Effector CD8-positive, alpha-beta T cell (primary cell): ENCODE measurements at regions not wholly inside any gene's neighbourhood (a gene's known extent, or its start where the extent isn't known, plus 50 kb on each side); places are given as distances from the start of the nearest gene placed in this dataset.

ENCODE experiments used
- DNase-seq: peaks from one replicate; lab custom pipeline; 2025; lab: John Stamatoyannopoulos, UW

- DNase-seq, result no peak
Observed at GRCh38 chr22:48581796-48582469, 1245.7 kb downstream of the BRD1 start.

- no peak for DNase-seq
Observed at GRCh38 chr22:48581205-48581766, 1246.4 kb downstream of the BRD1 start.

DNA sequence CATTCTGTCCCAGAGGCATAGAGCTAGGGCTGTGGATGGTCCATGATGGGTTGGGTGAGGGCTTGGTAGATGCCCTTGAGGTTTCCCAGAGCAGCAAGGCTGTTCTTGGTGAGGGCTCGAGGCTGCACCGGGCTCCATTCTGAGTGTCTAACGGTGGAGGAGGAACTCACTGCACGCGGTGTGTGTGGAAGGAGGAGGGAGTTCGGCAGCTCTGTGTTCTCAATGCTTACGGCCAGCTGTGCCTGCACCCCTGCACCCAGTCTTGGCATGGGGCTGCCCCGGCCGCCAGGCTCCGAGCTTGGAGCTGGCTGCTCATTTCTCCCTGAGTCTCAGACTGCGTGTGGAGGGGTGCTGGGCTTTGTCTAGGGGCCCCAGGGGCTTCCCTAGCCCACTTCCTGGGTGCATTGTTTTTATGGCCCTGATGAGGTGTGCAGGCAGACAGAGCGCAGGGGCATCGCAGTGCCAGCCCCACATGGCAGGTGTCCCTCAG is 1247.1 kb downstream of the BRD1 start:
- no peak for DNase-seq

GRCh38 chr22:48579928-48580309 is 1247.8 kb downstream of the BRD1 start:
- DNase-seq, result no peak

GRCh38 chr22:48579043-48579927 is 1248.4 kb downstream of the BRD1 start:
- DNase-seq, result no peak

GRCh38 chr22:48578138-48579042 is 1249.3 kb downstream of the BRD1 start:
- DNase-seq, result no peak

DNA sequence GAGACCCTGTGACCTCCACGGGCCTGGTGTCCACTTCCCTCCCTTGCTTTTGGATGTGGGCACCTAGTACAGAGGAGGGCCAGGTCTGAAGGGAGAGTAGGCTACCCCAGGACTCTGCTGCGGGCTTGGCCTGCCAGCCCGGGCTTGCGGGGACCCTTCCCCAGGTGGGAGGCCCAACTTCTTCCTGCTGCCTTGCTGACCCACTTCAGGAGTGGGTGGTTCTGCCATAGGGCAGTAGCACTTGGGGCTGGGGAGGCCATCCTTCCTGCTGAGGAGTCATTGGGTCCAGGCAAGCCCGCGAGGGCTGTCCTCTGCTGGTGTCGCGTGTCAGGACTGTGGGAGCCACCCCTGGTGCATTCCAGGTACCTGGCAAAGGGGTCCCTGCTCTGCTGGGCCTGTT is 1250.0 kb downstream of the BRD1 start:
- DNase-seq, result no peak

- DNase-seq, result no peak
Observed at GRCh38 chr22:48577014-48577690, 1250.5 kb downstream of the BRD1 start.

GRCh38 chr22:48576333-48577013 is 1251.2 kb downstream of the BRD1 start:
- DNase-seq, result no peak

DNA sequence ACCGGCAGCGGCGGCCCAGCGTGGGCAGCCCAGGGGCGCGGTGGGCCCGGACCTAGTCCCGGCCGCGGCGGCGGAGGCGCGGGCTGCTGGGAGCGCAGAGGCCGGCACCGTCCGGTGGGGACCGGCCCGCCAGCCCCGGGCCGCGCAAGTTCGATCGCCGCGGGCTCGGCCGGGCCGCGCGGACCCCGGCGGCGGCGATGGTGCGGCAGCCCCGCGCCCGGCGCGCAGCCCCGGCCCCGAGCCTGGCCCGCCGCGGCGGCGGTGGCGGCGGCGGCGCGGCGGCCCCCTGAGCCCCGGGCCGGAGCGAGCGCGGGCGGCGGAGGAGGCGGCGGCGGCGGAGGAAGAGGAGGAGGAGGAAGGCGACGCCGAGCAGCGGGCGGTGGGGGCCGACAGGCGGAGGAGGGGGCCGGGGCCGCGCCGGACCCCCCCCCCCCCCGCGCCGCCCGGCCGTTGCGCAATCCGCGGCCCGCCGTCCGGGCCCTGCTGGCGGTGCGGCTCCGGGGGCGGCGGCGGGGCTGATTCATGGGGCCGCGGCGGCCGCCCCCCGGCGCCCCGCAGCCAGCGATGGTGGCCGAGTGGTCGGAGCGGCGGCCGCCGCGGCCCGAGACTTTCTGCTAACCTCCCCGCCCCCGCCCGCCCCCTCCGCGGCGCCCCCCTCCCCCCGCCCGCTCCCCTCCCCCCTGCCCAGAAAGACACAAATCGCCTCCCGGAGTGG is 1251.9 kb downstream of the BRD1 start:
- no peak for DNase-seq

- no peak for DNase-seq
Observed at GRCh38 chr22:48574776-48575617, 1252.7 kb downstream of the BRD1 start.

GRCh38 chr22:48573766-48574165 is 1253.9 kb downstream of the BRD1 start:
- no peak for DNase-seq

GRCh38 chr22:48572951-48573350 is 1254.7 kb downstream of the BRD1 start:
- no peak for DNase-seq

DNA sequence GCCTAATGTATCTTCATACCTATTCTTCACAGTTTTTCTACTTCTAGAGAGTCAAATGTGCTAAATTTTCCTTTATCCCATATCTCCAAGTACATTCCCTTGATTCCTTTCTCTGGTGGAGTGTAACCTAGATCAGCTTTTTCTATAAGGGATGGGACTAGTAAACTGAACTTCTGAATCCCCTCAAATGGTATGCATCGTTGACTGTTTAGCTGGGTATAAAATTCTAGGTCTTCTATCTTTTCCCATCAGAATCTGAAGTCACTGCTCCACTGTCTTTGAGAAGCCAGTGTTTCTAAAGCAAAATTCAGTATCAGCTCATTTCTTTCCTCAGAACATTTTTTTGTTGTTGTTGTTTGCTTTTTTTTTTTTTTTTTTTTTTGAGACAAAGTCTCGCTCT is 1256.8 kb downstream of the BRD1 start:
- DNase-seq, result no peak

DNA sequence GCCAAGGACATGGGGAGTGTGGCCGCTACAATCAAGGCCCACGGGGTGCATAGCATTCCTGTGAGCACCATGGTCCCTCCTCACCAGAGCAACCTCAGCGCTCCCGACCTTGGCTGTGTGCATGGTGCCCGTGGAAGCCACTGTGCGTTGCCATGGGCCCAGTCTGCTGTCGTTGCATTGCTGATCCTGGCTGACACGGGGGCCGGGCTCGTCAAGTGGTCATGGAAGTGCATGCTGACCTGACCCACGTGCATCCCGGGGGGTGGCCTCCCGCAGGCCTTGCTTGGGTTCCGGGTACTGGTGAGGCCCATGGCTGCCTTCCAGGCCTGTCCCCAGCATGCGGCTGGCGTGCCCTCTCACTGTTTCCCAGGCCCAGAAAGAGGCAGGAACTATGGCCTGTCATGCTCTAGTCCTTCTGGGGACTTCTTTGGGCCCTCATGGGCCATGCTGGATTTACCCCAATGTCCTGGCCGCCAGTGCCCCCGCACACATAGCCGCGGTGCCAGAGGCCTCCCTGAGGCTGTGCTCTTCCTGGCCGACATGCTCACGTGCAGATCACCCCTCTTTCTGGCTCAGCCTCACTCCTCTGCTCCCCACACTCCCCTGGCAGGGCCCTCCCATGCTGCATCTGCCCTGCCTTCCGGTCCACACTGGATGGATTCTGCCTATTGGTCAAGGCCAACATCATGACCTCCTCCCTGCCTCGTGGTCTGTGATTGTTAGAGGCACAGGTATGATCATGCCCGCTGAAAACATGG is 1258.0 kb downstream of the BRD1 start:
- no peak for DNase-seq

- DNase-seq, result no peak
Observed at GRCh38 chr22:48568736-48569330, 1258.8 kb downstream of the BRD1 start.

DNA sequence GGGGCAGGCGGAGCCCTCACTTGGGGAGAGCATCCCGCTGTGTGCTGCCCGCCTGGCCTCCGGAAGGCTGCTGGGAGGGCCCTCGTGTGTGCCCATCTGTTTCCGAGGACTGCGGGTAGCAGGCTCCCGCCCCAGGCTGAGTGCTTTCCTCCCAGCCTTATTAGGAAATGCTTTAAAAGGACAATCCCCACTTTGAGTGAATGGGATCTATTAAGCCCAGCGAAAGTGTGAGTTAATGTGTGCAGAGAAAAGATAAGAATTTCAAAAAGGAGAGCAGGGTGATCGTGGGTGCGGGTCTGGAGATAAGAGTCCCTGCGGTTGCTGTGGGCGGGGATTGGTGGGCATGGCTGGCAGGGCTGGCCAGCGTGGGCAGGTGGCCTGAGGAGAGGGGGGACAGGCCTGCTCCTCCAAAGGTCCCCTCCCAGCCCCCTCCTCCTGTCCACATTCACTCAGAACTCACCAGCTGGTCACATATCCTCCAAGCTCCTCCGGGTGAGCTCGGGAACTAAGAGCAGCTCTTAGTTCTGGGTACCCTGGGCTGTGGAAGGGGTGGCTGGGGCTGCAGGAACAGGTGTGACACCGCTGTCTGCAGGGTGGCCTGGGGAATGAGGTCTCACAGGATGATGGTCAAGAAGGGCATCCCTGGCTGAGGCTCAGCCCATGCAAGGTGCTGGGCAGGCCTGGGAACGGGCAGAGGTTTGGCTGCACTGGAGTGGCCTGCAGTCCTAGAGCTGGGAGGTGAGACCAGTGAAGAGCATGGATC is 1260.3 kb downstream of the BRD1 start:
- no peak for DNase-seq
